ENCODE measurements at regions not wholly inside any gene's neighbourhood (a gene's known extent, or its start where the extent isn't known, plus 50 kb on each side); places are given as distances from the start of the nearest gene placed in this dataset.

GRCh38 chr3:166422556-166422955 is 585.3 kb upstream of the BCHE start:
- Histone ChIP-seq H3K9me3 (ENCODE audit: control insufficient read depth, insufficient read depth, low read depth, low read length) (no peaks in the 10 kb centered on the region), H3K27ac (ENCODE audit: insufficient read depth, low read length) (no peak overlapping the region), H4K20me1 (ENCODE audit: control insufficient read depth, extremely low read depth, insufficient read depth, low read length) (no peaks in the 10 kb centered on the region), H3K36me3 (ENCODE audit: control insufficient read depth, insufficient read depth, low read length) (no peaks in the 10 kb centered on the region), H3K27me3 (ENCODE audit: control insufficient read depth, insufficient read depth, low read length) (no peaks in the 10 kb centered on the region), H3K79me2 (ENCODE audit: control insufficient read depth, insufficient read depth, low read length) (no peaks in the 10 kb centered on the region), H2AFZ (ENCODE audit: low read length) (no peak overlapping the region), H3K9ac (ENCODE audit: insufficient read depth, low read length) (no peak overlapping the region), H3K4me3 (replicated peaks in 1 of 4; ENCODE audit: control extremely low read depth in 1 of 4, insufficient read depth in 1 of 4, low read depth in 3 of 4, low read length in 4 of 4) (no peak overlapping the region), H3K4me1 (ENCODE audit: control insufficient read depth, extremely low read depth, insufficient read depth, low read length) (no peaks in the 10 kb centered on the region), H3K4me2 (ENCODE audit: extremely low read depth, insufficient read depth, low read length) (no peak overlapping the region)
- no peak for DNase-seq (ENCODE audit: low read depth in 2 of 2)
- no peak for TF ChIP-seq EZH2 (IDR thresholded peaks at IDR 0.05; ENCODE audit: low read length, missing control alignments)
- TF ChIP-seq CTCF (conservative IDR thresholded peaks at IDR 0.05 in 1 of 2, IDR thresholded peaks at IDR 0.05 in 1 of 2; ENCODE audit: low read depth in 1 of 2, low read length in 2 of 2) = no peak

- H3K9me3 ChIP-seq (ENCODE audit: control insufficient read depth, insufficient read depth, low read depth, low read length) = no peaks in the 10 kb centered on the region
- no peak for TF ChIP-seq EZH2 (IDR thresholded peaks at IDR 0.05; ENCODE audit: low read length, missing control alignments)
- TF ChIP-seq CTCF (conservative IDR thresholded peaks at IDR 0.05 in 1 of 2, IDR thresholded peaks at IDR 0.05 in 1 of 2; ENCODE audit: low read depth in 1 of 2, low read length in 2 of 2) = no peak
Measured at GRCh38 chr3:166420071-166420470, 582.8 kb upstream of the BCHE start.

GRCh38 chr3:166405896-166406295 is 568.7 kb upstream of the BCHE start:
- Histone ChIP-seq H3K36me3 (ENCODE audit: control insufficient read depth, insufficient read depth, low read length) (no peaks in the 10 kb centered on the region), H4K20me1 (ENCODE audit: control insufficient read depth, extremely low read depth, insufficient read depth, low read length) (no peaks in the 10 kb centered on the region), H3K27ac (ENCODE audit: insufficient read depth, low read length) (no peak overlapping the region), H3K27me3 (ENCODE audit: control insufficient read depth, insufficient read depth, low read length) (no peaks in the 10 kb centered on the region), H3K4me1 (ENCODE audit: control insufficient read depth, extremely low read depth, insufficient read depth, low read length) (no peaks in the 10 kb centered on the region), H3K4me2 (ENCODE audit: extremely low read depth, insufficient read depth, low read length) (no peak overlapping the region), H3K79me2 (ENCODE audit: control insufficient read depth, insufficient read depth, low read length) (no peaks in the 10 kb centered on the region), H3K9ac (ENCODE audit: insufficient read depth, low read length) (no peak overlapping the region), H3K9me3 (ENCODE audit: control insufficient read depth, insufficient read depth, low read depth, low read length) (no peaks in the 10 kb centered on the region), H2AFZ (ENCODE audit: low read length) (no peak overlapping the region), H3K4me3 (replicated peaks in 1 of 4; ENCODE audit: control extremely low read depth in 1 of 4, insufficient read depth in 1 of 4, low read depth in 3 of 4, low read length in 4 of 4) (no peak overlapping the region)
- peak in 1 of 2 donors; percentile 1 for DNase-seq (ENCODE audit: low read depth in 2 of 2)
- TF ChIP-seq EZH2 (IDR thresholded peaks at IDR 0.05; ENCODE audit: low read length, missing control alignments) = no peak
- TF ChIP-seq CTCF (conservative IDR thresholded peaks at IDR 0.05 in 1 of 2, IDR thresholded peaks at IDR 0.05 in 1 of 2; ENCODE audit: low read depth in 1 of 2, low read length in 2 of 2) = no peak

More at GRCh38 chr3:166420071-166420470, 582.8 kb upstream of the BCHE start:
- no peaks in the 10 kb centered on the region for H3K27me3 ChIP-seq (ENCODE audit: control insufficient read depth, insufficient read depth, low read length)
- no peak overlapping the region for H3K4me2 ChIP-seq (ENCODE audit: extremely low read depth, insufficient read depth, low read length)
- H3K9ac ChIP-seq (ENCODE audit: insufficient read depth, low read length) = no peak overlapping the region
- no peak overlapping the region for H2AFZ ChIP-seq (ENCODE audit: low read length)
- no peaks in the 10 kb centered on the region for H4K20me1 ChIP-seq (ENCODE audit: control insufficient read depth, extremely low read depth, insufficient read depth, low read length)
- H3K4me1 ChIP-seq (ENCODE audit: control insufficient read depth, extremely low read depth, insufficient read depth, low read length) = no peaks in the 10 kb centered on the region
- no peak overlapping the region for H3K27ac ChIP-seq (ENCODE audit: insufficient read depth, low read length)
- H3K4me3 ChIP-seq (replicated peaks in 1 of 4; ENCODE audit: control extremely low read depth in 1 of 4, insufficient read depth in 1 of 4, low read depth in 3 of 4, low read length in 4 of 4) = no peak overlapping the region
- H3K36me3 ChIP-seq (ENCODE audit: control insufficient read depth, insufficient read depth, low read length) = no peaks in the 10 kb centered on the region
- H3K79me2 ChIP-seq (ENCODE audit: control insufficient read depth, insufficient read depth, low read length) = no peaks in the 10 kb centered on the region
- no peak for DNase-seq (ENCODE audit: low read depth in 2 of 2)
